Fibroblast of skin of right quadriceps (primary cell): ENCODE measurements at regions not wholly inside any gene's neighbourhood (a gene's known extent, or its start where the extent isn't known, plus 50 kb on each side); places are given as distances from the start of the nearest gene placed in this dataset.

ENCODE experiments used
- DNase-seq: peaks from one replicate; pipeline ENCODE4 v3.0.0-alpha.2; 2013

DNA sequence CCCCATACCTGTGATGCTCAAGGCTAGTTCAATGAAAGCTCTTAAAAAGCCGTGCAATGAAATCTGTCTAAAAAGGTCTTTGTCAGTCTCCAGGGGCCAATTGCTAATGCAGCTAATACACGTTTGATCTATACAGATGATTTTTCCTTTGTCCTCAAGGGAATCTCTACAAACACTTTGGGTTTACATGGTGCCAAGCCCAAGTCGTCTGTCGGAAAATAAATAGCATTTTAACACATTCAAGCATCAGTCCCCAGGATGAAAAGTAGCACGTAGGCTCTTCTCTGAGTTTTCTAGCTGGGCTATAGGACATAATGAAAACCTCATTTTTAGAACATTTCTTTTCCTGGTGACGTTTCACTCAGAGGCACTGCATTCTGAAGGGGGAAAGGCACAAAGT, 477.4 kb upstream of the WWC1 start:
- DNase-seq, result peak; percentile 50

DNA sequence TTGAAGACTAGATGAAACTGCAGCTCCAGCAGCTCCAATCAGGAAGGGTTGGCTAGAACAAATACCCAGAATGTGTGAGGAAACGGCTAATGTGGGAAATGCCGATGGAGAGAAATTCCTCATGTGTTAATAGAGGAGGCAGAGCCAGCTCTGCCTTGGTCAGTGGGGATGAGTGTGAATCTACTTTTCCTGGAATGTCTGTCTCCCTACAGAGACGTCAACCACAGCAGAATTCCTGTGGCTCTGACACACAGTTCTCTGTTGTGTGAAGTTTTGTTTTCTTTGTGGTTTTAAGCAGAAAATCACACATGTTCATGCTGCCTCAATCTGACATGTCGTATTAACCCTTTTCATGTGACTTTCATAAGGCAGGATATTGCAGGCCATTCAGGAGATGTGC, 476.6 kb upstream of the WWC1 start:
- DNase-seq, result peak; percentile 100

DNA sequence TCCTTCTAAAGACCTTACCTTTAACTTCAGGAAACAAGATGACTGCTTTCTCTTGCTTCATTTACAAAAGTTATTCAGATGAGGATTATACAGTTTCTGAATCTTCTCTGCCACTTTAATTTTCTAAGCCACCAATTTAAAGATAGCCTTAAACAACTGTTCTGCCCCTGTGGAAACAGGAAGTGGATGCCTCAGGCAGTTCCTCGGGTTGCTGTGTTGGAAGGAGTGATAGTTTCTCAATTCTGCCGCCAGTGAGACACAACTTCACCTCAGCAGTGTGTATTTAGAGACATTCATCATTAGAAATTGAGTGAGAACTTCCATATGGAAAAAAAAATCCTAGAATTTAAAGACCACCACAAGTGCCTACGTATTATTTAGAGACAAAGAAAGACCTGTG, 475.1 kb upstream of the WWC1 start:
- DNase-seq, result no peak

DNA sequence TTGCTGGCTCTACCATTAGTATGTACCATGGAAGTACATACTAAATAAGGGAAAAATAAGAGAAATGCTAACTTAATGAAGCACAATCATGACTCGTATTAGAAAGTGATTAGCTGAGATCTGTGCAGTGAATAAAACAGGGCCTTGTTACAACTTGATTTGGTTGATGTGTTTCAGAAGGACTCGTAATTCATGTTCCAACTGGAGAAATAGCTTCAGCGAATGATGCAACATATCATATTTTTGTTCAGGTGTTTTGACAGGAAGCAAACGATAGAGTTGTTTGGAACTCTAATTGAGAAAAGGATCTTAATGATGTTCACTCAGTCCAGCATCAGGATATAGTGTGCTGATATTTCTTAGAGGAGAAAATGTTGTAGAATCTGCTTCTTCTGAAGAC, 474.6 kb upstream of the WWC1 start:
- no peak for DNase-seq

DNA sequence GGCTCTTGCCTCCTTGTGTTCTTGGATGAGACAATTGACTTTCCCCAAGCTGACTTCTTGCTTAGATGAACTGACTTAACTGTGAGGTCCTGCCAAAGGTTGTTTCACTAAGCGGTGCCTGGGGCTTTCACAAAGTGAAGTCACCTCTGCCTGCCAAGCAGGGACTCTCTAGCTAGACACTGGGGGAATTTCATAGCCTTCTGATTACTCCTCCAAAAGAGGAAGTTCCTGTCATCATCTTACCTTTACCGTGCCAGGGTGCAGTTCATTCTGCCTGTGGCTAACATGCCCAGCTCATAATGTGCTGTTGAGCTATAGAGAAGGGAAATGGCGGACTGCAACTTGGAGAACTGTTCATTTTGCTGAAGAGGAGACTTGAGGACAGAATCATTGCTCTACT, 472.0 kb upstream of the WWC1 start:
- no peak for DNase-seq

DNA sequence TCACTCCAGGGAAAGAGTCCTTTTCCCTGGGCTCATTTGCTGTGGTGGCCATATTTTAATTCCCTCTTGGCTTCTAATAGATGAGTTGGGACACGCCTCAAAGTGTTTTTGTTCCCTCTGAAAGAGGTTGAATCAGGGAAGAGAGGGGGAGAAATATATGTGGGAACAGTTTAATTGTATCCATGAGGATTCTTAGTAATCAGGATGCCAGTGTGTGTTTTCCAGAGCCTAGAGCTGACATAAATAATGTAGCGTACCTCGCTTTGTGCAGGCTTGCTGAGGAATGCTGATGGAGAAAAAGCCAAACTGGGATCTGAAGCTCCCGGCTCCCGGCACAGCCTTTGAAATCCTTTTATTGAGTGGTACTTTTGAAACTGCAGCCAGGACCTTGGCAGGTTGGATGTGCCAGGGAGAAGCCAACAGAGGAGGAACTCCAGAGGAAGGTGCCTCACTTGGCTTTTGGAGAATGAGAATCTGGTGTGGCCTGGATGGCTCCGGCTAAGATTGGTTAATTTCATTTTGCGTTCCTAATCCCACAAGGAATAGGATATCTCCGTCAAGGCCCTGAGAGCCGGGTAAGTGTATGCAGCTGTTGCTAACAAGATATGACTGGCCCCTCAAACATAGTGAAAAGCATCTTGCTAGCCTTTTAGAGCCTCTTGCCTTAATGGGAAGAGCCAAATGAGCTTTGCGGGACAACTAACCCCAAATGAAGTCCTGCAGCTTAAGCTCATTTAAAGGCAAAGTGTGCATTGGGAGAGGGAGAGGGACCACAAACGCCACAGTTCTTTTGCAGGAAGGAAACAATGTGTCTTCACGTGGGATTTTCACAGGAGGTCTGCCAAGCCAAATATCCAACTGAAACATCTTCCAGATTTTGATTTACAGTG, 471.1 kb upstream of the WWC1 start:
- peak; percentile 75 for DNase-seq

DNA sequence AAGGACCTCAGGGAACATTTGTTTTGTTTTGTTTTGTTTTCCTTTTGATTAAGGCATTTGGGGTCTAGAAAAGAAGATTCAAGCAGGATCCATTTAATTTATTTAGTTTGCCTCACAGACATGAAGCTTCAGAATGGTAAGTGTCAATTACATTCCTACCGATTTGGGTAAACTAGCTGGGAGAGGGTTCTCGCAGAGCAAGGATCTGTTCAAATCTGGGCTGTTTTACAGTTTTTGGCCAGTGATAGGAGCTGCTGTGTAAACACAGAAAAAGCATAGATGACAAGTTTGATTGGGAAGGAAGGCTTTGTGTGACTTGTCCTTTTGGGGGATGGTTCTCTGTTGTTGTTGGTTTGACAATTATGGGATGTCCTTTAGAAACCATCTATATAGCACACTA, 470.3 kb upstream of the WWC1 start:
- peak; percentile 65 for DNase-seq

DNA sequence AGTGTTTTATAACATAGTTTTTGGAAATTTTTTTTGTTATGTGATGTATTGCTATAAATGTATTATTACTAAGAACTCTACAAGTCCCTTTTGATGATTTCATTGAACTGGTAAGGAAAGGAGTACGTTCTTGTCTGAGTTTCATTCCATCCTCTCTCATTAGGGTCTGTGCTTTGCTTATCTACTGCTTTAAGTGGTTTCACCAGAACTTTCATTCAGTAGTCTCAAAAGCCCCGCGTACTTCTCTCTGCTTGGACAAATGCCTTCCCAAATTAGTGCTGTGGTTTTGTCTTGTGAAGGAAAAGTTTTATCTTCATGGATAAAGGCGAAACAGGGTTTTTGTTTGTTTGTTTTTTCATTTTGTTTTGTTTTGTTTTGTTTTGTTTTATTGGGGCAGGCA, 469.8 kb upstream of the WWC1 start:
- DNase-seq, result no peak

DNA sequence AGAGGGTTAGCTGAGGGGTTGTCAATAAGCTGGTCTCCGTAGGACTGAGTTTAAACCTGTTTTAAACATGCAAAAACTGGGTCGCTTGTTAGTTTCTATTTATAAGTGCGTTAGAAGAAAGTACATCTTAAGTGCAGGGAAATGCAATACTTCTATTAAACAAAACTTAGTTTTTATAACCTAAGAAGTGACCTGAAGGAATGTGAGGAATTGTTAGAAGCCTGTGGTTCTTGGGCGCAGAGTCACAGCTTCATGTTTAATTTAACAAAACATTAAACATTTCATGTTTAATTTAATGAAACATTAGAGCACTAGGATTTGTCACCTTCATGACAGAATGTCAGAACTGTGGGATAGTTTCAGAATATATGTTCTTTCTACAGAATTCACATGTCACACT, 469.2 kb upstream of the WWC1 start:
- DNase-seq, result no peak

DNA sequence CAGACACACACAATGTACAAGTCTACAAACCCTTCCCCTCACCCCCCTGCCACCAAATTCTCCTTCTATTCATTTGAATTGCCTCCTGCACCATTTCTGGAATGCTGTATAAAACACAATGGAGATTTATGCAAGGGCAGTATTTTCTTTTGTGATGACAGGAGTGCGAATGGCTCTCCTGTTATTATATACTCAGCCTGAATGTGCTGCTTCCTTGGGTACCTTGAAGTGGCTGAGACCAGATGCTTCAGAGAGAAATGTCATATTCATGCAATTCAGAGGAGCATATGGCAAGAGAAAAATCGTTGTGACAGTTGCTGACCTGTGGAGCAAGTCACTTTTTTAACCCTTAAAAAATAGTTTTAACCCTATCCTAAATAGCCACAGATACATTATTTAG, 468.0 kb upstream of the WWC1 start:
- DNase-seq, result no peak

DNA sequence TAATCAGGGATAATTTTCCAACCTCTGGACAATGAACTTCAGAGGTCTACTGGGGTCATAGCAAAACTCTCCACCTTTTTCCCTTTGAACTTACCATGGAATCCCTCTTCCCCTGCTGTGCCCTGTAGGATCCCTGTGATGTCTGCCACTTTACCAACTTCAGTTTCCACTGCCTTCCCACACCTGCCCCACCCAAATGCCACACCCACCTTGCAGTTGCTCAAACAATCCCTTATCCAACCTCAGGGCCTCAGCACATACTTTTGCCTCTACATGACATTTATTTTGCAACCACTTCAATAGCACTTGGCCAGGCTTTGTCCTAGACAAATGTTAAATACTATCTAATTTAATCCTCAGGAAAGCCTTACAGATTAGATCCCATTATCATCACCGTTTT, 463.7 kb upstream of the WWC1 start:
- DNase-seq, result no peak

DNA sequence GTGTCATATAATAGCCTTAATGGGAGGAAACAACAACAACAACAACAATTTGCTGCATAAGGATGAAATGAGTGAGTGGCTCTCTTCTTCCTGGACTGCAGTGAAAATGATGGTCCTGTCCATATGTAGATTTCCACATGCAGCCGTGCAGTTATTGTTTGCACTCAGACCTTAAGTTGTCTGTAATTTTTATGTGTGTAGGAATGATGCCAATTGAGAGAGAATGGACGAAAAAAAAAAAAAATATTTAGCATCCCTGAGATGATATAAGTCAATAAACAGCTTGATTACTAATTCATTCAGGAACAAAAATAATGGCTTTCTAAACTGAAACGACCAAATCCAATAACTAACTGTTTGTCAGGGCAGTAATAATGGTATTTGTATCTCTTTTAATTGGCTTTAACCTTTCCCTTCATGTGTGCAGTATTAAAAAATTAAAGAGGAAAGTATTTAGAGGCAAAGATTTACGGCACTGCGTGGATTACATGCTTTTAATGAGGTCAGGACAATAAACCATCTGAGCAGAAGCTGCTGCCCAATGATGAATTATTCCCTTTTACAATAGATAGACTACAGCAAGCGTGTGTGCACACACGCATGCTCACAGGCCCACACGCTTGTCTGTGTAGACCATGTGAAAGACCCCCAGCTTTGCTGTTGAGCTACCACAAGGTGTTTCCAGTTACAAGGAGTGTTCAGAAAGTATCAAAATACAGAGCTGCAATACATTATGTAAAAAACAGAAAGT, 459.5 kb upstream of the WWC1 start:
- DNase-seq, result no peak

DNA sequence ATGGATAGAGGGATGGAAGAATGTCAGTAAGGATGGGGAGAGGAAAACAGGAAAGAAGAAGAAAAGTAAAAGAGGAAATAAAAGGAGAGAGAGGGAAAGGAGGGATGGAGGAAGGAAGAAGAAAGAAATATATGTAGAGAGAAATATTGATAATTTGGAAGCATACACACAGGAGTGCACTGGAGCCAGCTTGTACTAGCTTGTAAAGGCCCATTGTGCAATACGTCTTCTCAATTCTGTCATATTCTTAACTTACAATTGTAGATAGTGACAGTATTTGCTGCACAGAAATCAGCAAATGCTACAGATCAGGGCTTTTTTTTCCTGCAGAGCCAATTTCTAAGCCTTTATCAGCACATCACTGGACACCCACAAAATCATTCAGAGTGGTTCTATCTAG, 458.8 kb upstream of the WWC1 start:
- DNase-seq, result no peak

DNA sequence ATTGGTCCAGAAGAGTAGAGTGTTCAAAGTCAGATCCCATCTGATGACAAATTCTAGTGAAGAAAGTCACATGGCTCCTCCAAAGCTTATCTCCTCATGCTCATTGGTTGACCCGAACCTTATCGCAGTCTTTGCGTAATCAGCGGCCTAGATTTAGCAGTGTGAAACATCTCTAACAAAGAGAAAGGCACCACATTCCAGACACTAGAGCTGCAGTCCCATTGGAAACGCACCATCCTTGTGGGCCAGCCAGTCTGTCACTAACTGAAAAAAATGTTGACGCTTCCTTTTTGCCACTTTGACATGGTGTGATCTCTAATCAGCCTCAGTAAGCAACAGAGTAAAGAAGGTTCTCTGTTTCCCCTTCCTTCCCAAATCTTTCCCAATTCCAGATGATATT, 458.0 kb upstream of the WWC1 start:
- DNase-seq, result no peak

DNA sequence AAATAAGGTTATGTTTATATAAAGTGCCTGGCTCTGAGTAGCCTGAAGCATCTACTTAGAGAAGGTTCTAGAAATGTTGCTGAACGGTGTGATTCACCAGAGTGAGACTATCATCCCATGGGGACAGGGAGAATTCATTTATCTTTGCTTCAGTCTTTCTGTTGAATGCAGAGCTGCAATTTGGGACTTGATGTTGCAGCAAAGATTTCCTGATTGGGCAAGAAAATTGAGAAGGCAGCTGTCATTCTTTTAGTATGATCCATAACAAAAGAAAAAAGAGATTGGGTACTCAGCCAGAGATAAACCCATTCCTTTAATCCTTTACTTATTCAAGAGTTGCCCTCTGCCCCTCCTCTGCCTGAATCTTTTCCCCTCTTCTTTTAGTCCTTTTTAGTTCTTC, 456.3 kb upstream of the WWC1 start:
- peak; percentile 79 for DNase-seq

DNA sequence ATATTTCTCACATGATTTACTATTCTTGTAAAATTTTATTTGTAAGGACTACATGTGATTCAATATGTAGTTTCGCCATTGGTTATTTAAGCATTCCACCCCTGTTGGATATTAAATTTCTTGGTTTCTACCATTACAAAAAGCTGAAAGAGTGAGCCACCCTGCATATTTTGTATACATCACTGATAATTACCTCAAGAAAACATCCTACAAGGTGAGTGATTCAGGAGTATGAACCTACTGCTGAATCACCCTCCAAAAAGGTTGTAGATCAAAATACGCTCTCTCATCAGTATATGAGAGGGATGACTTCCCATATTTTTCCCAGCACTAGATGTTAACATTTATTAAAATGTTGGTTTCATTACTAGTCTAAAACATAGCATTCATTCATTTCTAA, 454.3 kb upstream of the WWC1 start:
- DNase-seq, result no peak

DNA sequence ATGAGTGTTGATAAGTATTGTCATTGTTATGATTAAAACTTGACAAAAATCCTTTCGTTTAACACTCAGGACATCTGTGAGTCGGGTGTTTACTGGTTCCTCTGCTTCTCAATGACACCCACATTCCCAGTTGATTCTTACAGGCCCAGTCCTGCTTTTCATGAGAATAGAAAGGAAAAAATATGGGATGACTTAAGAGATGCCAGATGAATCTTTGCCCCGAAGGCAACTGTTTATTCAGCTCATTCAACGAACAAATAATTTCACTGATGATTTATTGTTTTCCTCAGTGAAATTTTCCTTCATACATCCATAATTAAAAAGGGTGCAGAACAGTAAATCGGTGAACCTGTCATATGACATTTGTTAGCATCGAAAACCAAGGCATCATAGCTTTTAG, 452.4 kb upstream of the WWC1 start:
- DNase-seq, result no peak

DNA sequence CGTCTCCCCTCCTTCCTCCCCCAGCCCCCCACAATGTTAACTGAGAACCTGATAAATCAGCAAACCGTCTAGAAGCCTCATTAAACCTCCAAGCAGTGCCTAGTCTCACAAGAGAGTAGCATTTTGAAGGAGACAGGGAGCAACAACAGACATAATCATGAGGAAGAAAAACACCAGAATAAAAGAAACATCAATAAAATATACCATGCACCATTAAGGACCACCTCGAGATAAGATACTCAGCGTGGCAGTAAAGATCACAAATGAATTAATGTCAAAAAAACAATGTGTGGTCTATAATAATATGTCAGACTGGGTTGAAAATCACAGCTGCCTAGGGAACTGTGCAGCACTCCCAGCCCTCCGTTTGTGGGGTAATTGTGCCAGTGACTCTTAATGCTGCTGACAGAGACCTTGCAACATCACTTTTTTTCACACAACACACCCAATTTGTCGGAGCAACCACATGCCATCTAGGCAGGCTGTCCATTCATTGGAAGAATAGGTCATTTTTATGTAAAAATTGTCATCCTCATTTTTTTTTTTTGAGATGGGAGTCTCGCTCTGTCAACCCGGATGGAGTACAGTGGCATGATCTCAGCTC, 450.8 kb upstream of the WWC1 start:
- no peak for DNase-seq

DNA sequence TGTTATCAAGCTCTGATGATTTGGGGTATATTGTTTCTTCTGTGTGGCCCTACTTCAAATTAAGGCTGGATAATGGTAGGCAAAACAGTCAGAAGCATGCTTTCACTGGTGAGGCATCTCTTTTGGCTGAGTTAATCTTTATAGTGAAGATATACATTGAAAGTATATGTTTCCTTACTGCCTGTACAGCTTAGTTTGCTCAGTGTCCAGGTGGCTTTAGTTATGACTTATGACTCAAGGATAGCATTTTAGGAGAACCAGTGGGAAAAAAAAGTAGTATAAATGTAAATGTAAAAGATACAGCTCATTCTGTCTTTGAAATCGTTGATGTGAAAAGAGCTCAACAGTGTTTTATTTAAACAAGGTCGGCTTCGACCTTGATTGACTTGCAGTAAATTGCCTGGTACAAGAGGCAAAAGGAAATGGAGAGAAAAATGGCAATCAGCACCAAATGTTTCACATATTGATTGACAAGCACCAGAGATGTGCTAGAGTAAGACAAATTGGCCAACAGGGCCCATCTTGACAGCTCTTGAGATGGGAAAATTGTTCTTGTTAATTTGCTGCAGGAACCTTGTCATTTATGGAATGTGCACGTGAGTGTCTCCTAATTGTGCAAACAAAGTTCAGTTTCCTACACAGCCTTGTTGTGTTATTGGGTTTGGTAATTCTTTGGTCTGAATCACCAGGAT, 447.4 kb upstream of the WWC1 start:
- peak; percentile 72 for DNase-seq

DNA sequence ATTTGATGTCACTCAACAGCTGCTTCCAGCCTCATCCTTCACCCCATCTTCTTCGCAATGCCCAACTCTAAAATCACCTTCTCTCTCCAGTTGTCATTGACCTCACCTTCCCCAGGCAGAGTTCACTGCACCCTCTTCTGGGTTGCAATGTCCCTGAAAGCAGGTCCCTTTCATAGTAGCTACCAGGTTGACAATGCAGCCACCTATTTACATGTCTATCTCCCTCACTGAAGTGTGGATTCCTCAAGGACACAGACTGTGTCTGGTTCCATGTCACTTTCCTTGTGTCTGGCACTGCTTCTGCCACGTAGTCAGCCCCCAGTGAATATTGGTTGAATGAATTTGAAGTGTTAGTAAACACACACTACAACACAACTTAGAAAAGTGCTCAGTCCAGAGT, 445.5 kb upstream of the WWC1 start:
- DNase-seq, result no peak

DNA sequence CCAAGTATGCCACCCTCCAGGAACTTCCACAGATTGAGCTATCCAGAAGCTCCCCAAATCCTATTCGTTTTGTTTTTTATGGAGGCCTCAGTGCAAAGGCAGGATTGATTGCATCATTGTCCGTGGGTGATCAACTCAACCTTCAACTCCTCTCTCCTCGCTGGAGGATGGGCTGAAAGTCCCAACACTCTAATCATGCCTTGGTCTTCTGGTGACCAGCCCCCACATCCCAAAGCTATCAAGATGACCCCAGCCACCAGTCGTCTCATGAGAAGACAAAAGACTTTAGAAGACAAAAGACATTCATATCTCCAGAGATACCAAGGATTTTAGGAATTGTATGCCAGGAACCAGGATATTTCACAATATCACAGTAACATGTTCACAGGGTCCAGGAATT, 441.6 kb upstream of the WWC1 start:
- DNase-seq, result no peak

DNA sequence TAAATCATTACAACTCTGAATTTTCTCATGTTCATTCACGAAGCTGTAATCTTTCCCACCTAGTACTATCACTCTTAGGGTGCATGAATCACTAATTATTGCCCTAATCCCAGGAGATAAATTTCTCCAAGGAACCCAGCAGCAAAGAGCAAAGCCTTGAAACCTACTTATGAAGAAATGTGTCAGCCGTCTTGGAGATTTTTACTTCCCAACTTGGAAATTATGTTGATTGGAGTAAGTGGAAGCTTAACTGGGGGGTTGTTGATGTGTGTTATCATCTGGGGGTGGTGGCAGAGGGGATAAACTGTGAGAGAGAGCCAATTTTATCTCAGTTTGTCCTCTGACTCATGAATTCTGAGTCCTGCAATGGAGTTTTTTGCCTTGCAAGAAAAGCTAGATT, 440.5 kb upstream of the WWC1 start:
- DNase-seq, result peak; percentile 75

DNA sequence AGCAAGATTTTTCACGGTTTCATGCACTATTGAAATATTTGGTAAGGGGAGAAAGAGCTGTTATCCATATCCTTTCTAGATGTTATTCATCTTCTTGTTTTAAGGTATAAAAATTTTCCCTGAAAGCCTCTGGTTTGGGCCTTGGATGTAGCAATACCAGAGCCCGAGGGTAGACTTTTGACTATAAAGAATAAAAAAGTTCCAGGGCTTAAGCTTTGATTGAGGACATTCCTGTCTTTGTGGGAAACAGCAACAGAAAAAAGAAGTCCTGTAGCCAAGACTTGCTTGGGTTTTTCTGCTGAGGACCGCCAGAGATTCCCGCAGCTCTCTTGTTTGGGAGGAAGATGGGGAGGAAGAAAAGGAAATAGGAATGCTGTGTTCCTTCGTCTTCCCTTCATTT, 440.0 kb upstream of the WWC1 start:
- DNase-seq, result no peak

DNA sequence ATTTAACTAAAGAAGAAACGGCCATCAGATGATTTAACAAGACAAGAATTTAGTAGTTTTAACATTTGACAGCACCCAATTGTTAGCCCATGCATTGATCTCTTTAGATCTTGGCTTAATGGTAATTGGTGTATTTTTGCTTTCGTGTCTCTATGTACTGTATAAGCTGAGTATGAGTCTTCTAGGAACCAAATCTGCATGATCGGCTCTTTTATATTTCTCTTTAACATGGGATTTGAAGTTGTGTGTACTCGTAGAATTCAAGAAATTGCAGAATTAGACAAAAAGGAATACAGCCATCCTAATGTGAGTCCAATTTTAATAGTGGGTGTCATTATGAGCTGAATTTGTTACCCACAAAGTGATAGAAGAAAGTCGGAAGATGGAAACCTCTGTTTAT, 438.9 kb upstream of the WWC1 start:
- no peak for DNase-seq
